LHCN-M2 (cell line): ENCODE measurements at regions not wholly inside any gene's neighbourhood (a gene's known extent, or its start where the extent isn't known, plus 50 kb on each side); places are given as distances from the start of the nearest gene placed in this dataset.
"Not testable (repeated sequence)": the region's sequence is repeated elsewhere in the genome, so short reads cannot be mapped to it uniquely, and the experiment has no call there.

Experiments used
- DNase-seq: peaks from one replicate; pipeline ENCODE4 v3.0.0-alpha.2; 2012; ENCODE audit warnings: low read depth

DNA sequence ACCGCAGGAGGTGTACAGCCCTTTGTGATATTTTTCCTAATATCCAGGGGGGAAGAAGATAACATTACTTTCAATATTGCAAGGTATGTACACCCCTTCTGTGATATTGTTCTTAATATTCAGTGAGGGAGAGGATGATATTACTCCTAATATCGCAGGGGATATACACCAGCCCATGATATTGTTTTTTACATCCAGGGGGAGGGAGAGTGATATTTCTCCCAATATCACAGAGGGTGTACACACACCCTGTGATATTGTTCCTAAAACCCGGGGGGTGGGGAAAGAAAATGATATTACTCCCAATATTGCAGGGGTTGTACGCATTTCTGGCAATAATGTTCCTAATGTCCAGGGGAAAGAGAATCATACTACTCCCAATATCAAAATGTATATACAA lies 58.0 kb upstream of the SLC25A48 start:
- DNase-seq: no peak

DNA sequence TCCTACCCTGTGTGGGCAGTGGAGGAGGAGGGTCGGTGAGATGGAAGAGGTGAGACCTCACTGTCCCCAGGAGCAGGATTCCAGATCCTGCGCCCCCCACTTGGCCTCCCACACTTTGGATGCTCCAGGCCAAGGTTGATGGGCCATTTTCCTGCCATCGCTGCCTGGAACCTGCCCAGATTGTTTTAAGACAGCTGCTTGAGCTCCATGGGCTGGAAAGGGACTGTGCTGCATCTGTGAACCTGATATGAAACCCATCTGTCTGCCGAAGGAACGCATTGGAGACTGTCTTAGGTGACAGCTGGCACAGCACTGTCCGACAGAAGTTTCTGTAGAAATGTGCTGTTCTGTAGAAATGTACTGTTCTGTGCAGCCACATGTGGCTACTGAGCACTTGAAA lies 72.7 kb upstream of the SLC25A48 start:
- no peak for DNase-seq

DNA sequence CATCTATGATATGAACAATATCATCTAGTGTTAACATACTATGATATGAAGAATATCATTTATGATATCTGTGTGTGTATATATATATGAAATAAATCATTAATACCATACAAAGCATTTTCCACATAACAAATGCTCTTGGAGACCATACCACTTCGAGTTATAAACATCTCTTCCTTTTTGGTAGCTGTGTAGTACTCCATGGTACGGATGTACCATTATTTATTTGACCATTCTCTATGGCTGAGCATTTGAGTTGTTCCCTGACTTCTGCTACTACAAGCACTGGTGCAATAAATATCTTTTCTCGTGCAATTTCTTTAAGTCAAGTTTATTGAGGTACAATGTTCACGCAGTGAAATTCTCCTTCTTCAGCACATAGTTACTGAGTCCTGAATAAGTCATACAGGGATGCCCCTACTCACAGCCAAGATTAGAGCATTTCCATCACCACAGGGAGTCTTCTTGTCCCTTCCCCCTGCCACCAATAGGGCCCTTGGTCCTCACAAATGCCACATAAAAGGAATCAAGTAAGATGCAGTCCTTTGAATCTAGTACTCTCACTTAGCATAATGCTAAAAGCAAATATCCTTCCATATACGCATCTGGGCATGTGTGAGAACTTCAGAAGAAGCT lies 75.2 kb upstream of the SLC25A48 start:
- DNase-seq: no peak

DNA sequence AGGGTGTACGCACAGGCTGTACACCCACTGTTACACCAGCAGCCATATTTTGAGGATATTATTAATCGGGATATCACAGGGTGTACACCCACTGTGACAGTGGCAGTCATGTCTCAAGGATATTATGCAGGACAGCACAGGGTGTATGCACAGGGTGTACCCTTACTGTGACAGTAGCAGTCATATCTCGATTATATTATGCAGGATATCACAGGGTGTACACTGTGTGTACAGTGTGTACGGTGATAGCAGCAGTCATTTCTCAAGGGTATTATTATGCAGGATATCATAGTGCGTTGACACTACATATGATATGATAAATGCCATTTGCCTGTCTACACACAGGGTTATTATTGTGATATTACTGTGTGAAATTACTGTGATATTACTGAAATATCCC lies 80.5 kb upstream of the SLC25A48 start:
- DNase-seq: no peak

DNA sequence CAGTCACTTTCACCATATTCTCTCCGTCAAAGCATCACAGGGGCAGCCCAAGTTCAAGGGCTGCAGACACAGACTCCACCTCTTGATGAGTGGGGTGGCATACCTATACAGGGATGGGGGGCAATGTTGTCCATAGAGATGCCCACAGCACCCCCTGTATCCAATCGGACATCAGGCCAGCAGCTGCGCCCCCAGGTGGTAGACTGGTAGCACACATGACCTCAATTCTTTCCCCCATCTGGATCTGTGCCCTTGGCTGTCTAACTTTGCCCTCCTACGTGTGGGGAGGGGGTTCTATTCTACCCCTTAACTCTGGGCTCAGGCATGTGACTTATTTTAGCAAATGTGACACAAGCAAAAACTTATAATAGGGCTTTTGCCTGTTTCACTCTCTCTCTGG lies 84.0 kb upstream of the SLC25A48 start:
- no peak for DNase-seq

GRCh38 chr5:135747824-135748223 lies 86.6 kb upstream of the SLC25A48 start:
- no peak for DNase-seq

GRCh38 chr5:135745897-135746500 lies 88.5 kb upstream of the SLC25A48 start:
- no peak for DNase-seq

DNA sequence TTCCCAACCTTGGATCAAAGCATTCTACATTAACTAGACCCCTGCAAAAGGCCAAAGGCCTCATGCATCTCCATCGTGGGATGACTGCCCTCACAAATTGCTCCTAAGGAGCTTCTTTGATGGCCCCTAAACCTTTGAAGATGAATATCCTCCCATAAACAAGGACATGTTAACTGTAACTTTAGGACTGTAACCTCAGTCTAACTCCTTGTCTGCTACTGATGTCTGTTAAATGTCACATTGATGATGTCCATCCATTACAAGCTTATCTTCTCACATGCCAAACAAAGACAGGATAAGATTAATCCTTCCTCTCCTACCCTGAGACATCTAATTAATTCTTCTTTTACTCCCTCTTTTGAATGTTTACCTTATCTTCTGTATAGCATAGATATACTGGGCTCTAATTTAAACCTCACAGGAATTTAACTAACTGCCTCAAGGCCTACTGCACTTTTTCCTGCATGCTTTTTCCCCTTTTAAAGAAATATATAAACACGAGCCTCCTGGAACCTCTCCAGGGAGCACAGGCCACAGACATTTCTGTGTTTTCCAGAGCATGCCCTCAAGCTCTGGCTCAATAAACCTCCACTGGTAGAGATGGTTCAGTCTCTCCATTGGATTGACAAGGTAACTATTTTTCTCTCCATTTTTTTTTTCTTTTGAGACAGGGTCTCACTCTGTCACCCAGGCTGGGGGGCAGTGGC lies 90.6 kb upstream of the SLC25A48 start:
- no peak for DNase-seq

DNA sequence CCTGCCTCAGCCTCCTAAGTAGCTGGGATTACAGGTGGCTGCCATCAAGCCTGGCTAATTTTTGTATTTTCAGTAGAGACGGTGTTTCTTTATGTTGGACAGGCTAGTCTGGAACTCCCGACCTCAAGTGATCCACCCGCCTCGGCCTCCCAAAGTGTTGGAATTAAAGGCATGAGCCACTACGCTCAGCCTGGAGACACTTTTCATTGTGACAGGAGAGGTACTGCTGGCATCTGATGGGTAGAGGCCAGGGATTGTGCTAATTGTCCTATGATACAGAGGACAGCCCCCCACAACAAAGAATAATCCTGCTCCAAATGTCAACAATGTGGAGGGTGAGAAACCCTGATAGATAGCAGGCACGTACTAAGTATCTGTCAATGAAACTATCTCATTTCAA lies 91.3 kb upstream of the SLC25A48 start:
- no peak for DNase-seq

- not testable (repeated sequence) for DNase-seq
Measured at GRCh38 chr5:135742240-135742639, 92.2 kb upstream of the SLC25A48 start.

- DNase-seq: no peak
Measured at GRCh38 chr5:135741040-135741439, 93.4 kb upstream of the SLC25A48 start.

DNA sequence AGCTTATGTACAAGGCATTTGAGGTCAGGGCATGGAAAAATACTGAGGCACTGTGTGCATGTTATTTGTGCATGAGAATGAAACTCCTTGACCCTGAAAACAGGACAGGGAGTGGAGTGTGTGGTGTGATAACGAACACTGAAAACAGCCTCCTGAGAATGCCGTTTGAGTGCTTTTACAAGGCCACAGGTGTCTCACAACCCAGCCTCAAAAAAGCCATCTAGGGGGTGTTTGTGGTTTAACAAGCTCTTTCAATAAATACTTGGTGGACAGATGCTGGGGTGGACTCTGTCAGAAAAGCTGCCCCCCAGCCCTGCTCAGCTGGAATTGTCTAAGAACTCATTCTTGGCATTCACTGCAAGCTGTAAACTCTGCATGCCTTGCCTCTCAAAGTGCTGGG lies 94.0 kb upstream of the SLC25A48 start:
- DNase-seq: no peak

- DNase-seq: no peak
Measured at GRCh38 chr5:135739383-135739981, 95.0 kb upstream of the SLC25A48 start.

GRCh38 chr5:135738564-135738875 lies 95.9 kb upstream of the SLC25A48 start:
- no peak for DNase-seq

DNA sequence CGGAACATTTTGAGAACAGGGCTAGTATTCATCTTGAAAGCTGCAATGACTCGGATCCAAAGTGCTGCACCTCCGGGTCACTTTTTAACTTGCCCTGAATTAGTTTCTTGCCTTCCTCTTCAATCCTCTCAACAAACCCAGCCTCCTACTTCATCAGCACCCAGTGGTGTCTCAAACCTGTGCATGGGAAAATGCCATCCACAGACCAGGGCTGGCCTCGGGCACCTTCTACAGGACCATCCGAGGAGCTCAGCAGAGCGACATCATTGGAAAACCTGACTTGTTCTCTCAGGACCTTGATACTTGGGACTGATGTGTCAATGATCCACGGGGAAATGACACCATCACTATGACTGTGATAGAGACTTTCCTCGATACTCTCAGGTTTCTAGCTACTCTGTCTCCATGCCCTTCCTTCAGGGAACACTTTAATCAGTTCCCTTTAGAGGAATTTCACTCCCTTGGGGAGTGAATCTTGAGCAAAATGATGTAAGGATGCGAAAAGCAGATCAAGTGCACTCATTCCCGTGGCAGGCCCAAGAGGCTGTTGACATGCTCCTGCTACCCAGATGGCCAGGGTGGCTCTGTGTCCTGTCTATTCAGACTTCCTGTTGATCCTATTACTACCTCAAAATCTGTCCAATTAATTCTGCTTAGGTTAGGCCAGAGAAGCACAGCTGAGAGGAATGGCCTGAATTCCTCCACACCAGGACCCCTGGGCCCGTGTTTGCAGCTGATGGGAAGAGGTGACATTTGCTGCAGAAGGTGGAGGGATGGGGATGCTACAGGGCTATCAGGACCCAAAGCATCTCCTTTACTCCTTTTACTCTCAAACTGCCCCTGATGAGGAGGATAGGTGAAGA lies 96.5 kb upstream of the SLC25A48 start:
- no peak for DNase-seq

- not testable (repeated sequence) for DNase-seq
Measured at GRCh38 chr5:135736952-135737351, 97.5 kb upstream of the SLC25A48 start.

GRCh38 chr5:135735831-135736230 lies 98.6 kb upstream of the SLC25A48 start:
- DNase-seq: no peak

GRCh38 chr5:135734956-135735355 lies 99.5 kb upstream of the SLC25A48 start:
- DNase-seq: not testable (repeated sequence)

DNA sequence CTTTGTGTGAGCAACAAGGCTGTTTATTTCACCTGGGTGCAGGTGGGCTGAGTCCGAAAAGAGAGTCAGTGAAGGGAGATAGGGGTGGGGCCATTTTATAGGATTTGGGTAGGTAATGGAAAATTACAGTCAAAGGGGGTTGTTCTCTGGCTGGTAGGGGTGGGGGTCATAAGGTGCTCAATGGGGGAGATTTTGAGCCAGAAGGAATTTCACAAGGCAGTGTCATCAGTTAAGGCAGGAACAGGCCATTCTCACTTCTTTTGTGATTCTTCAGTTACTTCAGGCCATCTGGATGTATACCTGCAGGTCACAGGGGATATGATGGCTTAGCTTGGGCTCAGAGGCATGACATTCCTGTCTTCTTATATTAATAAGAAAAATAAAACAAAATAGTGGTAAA lies 103.4 kb upstream of the SLC25A48 start:
- not testable (repeated sequence) for DNase-seq

GRCh38 chr5:135730161-135730560 lies 104.3 kb upstream of the SLC25A48 start:
- not testable (repeated sequence) for DNase-seq

- no peak for DNase-seq
Measured at GRCh38 chr5:135729321-135729786, 105.1 kb upstream of the SLC25A48 start.

GRCh38 chr5:135724617-135725016 lies 109.8 kb upstream of the SLC25A48 start:
- DNase-seq: no peak
